SKM-1 treated with dmso at 0.1 percent for 144 hours (cell line): ENCODE measurements at regions not wholly inside any gene's neighbourhood (a gene's known extent, or its start where the extent isn't known, plus 50 kb on each side); places are given as distances from the start of the nearest gene placed in this dataset.

Source experiments
- DNase-seq: peaks from one replicate; lab custom pipeline; 2025; ENCODE audit not compliant: unreplicated experiment; lab: John Stamatoyannopoulos, UW

- DNase-seq, result no peak
Observed at GRCh38 chrX:30156880-30157560, 58.3 kb upstream of the MAGEB2 start.

DNA sequence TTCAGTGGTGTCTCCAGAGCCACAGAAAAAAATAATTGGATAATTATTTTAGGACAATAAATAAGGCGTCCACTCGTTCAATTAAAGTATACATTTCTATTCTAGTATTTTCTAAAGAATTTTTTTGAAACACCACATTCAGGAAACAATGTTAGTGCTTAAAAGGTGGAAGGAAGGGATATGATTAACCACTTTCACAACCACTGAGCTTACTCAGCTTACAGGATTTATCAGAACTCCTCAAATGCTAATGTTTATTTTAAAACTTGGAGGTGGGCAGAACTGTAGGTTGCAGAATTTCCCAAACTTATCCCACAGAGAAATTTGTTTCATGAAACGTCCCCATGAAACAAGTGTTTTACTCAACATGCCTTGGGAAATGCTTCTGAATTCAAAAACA, 54.3 kb upstream of the MAGEB2 start:
- DNase-seq, result no peak
